Rectal smooth muscle tissue (tissue), 1 donor: ENCODE measurements at regions not wholly inside any gene's neighbourhood (a gene's known extent, or its start where the extent isn't known, plus 50 kb on each side); places are given as distances from the start of the nearest gene placed in this dataset.
"Not testable (repeated sequence)": the region's sequence is repeated elsewhere in the genome, so short reads cannot be mapped to it uniquely, and the experiment has no call there.

Source experiments
- H3K27ac ChIP-seq: one replicate; pipeline ENCODE4 v1.7.0; 2013; ENCODE audit warnings: low read depth, low read length, inconsistent platforms
- H3K27me3 ChIP-seq: one replicate; pipeline ENCODE4 v1.7.0; 2013; ENCODE audit warnings: low read length; ENCODE audit not compliant: control insufficient read depth, insufficient read depth
- H3K36me3 ChIP-seq: one replicate; pipeline ENCODE4 v1.7.0; 2013; ENCODE audit warnings: low read length; ENCODE audit not compliant: control insufficient read depth, insufficient read depth
- H3K4me1 ChIP-seq: one replicate; pipeline ENCODE4 v1.7.0; 2013; ENCODE audit warnings: low read length; ENCODE audit not compliant: control insufficient read depth, insufficient read depth
- H3K4me3 ChIP-seq: one replicate; pipeline ENCODE4 v1.7.0; 2013; ENCODE audit warnings: low read length
- H3K9ac ChIP-seq: one replicate; pipeline ENCODE4 v1.7.0; 2013; ENCODE audit warnings: low read length

DNA sequence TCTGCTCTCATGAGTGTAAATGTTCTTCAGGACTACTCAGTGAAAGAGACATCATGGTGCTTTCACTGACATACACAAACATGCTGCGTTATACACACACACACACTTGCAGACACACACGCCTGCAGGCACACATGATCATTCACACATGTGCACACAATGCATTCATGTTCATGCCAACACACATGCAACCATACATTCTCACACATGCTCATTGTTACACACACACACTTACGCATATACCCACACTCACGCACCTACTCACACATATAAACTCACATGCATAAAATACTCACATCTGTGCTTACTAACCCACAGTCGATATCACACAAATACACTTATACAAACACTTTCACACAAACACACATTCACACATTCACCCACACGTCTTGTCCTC lies 241.6 kb downstream of the LMX1A start:
- Histone ChIP-seq H3K36me3 (no peaks in the 10 kb centered on the region), H3K4me1 (no peaks in the 10 kb centered on the region), H3K9ac (no peak overlapping the region), H3K4me3 (no peak overlapping the region), H3K27ac (no peak overlapping the region), H3K27me3 (peaks cover 6% of the 10 kb centered on the region)

DNA sequence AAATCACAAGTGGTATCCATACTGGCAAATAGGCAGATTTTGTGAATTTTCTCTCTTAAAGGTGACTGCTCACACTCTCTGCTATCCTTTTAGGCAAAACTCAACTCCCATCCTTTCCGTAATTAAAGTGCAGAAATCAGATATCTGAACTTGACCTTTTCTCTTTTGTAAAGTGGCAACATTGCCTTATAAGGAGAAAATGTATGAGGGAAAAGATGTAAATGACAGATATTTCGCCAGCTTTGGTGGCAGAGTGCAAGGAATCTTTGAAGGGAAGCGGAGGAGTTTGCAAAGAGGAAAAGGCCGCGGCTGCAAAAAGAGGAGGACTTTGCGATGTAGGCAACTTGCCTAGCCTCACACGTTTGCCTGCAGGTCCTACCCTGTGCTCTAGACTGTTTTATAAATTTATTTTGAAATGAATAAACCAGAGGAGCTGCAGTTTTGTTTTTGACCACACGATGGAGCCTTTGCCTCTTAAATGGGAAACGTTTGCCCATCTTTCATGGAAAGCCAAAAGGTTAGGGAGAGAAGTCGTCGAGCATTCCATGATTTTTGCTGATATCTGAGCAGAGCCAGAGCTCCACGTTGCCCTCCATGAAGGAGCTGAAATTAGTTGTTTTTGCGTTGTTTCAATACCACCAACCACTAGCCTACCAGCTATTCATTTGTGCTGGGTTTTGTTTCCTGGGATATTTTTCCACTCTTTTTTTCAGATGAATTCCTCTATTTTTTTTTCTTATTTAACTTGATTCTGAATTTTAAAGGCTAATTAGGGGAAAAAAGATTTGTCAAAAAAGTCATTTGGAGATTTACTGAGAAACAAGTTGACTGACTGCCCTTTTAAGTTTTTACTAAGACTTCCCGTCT lies 242.3 kb downstream of the LMX1A start:
- H3K36me3 ChIP-seq: no peaks in the 10 kb centered on the region
- no peak overlapping the region for H3K4me3 ChIP-seq
- no peak overlapping the region for H3K9ac ChIP-seq
- no peaks in the 10 kb centered on the region for H3K4me1 ChIP-seq
- H3K27me3 ChIP-seq: peaks cover 6% of the 10 kb centered on the region
- no peak overlapping the region for H3K27ac ChIP-seq

DNA sequence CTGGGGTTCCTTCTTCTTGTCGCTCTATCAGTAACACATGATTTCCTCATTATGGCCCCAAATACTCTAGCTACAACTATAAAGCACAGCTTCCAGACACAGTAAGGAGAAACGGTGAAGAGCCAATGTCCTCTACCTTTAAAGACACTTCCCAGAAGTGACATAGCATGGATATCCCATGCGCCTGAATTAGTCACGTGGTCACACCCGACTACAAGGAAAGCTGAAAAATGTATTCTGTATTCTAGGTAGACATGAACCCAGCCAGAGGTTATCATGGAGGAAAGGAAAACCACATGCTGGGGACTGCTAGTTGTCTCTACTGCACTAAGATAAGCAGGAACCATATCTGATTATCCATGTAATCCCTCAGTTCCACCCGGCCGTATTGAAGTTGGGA lies 244.3 kb downstream of the LMX1A start:
- H3K36me3 ChIP-seq: no peaks in the 10 kb centered on the region

DNA sequence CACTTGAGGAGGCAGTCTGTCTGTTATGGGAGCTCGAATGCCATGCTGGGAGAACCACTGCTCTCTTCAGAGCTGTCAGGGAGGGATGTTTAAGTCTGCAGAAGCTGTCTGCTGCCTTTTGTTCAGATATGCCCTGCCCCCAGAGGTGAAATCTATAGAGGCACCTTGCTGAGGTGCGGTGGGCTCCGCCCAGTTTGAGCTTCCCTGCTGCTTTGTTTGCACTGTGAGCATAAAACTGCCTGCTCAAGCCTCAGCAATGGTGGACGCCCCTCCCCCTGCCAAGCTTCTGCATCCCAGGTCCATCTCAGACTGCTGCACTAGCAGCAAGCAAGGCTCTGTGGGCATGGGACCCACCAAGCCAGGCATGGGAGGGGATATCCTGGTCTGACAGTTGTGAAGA lies 247.5 kb downstream of the LMX1A start:
- Histone ChIP-seq H3K27me3 (no peaks in the 10 kb centered on the region), H3K27ac (no peak overlapping the region), H3K4me3 (no peak overlapping the region), H3K4me1 (no peaks in the 10 kb centered on the region), H3K9ac (no peak overlapping the region), H3K36me3 (no peaks in the 10 kb centered on the region)

More for the DNA sequence above, 244.3 kb downstream of the LMX1A start:
- no peak overlapping the region for H3K4me3 ChIP-seq
- H3K4me1 ChIP-seq: no peaks in the 10 kb centered on the region
- no peak overlapping the region for H3K9ac ChIP-seq
- H3K27ac ChIP-seq: no peak overlapping the region
- H3K27me3 ChIP-seq: no peaks in the 10 kb centered on the region

DNA sequence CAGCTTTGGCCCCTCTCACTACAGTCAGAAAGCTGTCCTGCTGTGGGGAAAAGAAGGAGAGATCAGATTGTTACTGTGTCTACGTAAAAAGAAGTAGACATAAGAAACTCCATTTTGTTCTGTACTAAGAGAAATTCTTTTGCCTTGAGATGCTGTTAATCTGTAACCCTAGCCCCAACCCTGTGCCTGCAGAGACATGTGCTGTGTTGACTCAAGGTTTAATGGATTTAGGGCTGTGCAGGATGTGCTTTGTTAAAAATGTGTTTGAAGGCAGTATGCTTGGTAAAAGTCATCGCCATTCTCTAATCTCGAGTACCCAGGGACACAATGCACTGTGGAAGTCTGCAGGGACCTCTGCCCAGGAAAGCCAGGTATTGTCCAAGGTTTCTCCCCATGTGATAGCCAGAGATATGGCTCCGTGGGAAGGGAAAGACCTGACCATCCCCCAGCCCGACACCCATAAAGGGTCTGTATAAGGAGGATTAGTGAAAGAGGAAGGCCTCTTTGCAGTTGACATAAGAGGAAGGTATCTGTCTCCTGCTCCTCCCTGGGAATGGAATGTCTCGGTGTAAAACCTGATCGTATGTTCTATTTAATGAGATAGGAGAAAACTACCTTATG lies 263.9 kb downstream of the LMX1A start:
- H3K9ac ChIP-seq: not testable (repeated sequence)

DNA sequence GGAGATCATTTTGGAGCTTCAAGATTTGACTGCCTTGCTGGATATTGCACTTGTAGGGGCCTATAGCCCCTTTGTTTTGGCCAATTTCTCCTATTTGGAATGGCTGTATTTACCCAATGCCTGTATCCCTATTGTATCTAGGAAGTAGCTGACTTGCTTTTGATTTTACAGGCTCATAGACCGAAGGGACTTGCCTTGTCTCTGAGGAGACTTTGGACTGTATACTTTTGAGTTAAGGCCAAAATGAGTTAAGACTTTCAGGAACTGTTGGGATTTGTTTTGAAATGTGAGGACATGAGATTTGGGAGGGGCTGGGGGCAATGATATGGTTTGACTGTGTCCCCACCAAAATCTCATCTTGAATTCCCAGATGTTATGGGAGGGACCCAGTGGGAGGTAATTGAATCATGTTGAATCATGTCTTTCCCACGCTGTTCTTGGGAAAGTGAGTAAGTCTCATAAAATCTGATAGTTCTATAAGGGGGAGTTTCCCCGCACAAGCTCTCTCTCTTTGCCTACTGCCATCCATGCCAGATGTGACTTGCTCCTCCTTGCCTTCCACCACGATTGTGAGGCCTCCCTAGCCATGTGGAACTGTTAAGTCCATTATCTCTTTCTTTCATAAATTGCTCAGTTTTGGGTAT lies 276.1 kb downstream of the LMX1A start:
- H3K27me3 ChIP-seq: no peaks in the 10 kb centered on the region
- H3K4me1 ChIP-seq: no peaks in the 10 kb centered on the region
- H3K4me3 ChIP-seq: no peak overlapping the region
- H3K27ac ChIP-seq: no peak overlapping the region
- no peak overlapping the region for H3K9ac ChIP-seq
- H3K36me3 ChIP-seq: no peaks in the 10 kb centered on the region

More for the DNA sequence above, 263.9 kb downstream of the LMX1A start:
- not testable (repeated sequence) for H3K4me1 ChIP-seq, H3K36me3 ChIP-seq, H3K4me3 ChIP-seq, H3K27ac ChIP-seq, H3K27me3 ChIP-seq

DNA sequence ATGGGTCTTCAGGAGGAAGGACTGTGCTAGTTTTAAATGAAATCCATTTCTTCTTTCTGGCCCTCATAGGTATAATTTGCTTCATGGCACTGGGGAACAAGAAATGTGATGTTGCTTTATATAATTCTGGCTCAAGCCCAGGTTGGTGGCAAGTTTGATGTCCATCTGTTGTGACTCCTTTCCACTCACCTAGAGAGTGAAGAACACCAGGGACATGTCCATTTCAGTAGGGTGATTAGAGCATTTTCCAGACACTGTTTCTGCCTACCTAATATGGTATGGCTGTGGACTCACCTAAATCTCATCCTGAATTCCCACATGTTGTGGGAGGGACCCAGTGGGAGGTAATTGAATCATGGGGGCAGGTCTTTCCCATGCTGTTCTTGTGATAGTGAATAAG lies 278.1 kb downstream of the LMX1A start:
- Histone ChIP-seq H3K9ac (no peak overlapping the region), H3K36me3 (no peaks in the 10 kb centered on the region), H3K4me1 (no peaks in the 10 kb centered on the region), H3K27ac (no peak overlapping the region), H3K27me3 (no peaks in the 10 kb centered on the region), H3K4me3 (no peak overlapping the region)

DNA sequence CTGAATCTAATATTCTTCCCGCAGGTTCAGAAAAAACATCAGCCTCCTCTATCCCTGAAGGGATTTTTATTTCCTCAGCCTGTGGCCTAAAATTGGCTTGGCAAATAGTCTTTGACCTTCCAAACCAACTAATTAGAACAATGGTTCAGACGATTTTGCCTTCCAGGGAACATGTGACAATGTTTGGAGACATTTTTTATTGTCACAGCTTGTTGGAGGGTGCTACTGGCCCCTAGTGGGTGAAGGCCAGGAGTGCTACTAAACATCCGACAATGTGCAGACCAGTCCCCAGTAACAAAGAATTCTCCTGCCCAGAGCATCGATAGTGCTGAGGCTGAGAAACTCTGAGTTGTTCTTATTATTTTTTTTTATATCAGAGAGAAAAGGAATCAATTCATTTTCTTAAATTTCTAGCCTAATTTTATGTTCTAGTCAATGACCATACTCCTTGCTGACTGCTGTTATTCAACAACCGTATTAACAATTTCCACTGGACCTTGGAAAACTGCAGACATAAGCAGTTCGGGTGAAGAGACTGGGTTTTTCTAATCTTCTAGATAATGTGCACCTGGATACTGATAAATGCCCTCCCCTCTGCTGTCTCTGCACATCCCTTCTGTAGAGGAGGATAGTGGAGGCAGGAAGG lies 280.7 kb downstream of the LMX1A start:
- no peaks in the 10 kb centered on the region for H3K27me3 ChIP-seq
- H3K36me3 ChIP-seq: no peaks in the 10 kb centered on the region
- H3K4me1 ChIP-seq: peaks cover 7% of the 10 kb centered on the region
- H3K27ac ChIP-seq: no peak overlapping the region
- H3K9ac ChIP-seq: no peak overlapping the region
- H3K4me3 ChIP-seq: no peak overlapping the region

DNA sequence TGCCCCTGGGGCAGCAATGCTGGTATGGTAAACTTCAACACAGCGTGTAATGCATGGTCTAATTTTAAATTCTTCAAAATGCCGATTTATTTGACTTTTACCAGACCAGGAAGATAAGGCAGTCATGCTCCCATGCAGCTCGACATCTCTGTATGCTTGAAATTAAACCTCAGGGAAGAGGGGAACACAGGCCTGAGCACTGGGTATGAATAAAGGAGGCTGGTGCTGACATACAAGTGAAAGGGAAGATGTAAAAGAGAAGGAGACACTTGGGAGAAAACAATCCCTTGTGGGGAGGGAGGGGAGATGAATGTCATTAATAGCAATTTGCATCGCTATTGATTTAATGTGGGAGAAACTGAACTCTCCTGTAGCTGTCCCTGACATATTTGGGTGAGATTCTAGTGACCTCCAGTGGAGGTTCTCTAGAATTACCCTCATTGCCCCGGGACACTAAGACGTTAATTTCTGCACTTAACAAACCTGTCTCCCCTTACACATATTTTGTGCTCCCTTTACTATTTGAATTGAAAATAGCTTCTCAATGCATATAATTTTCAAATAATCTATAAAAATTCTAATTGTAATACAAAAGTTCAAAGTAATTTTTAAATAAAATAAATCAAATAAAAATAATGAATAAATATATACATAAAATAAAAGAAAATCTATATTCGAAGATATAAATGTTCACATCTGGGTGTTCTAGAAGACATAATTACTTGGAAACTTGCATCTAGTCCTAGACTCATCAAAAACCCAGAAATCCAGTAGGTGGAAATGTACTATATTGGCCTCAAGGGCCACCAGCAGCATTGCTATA lies 283.1 kb downstream of the LMX1A start:
- Histone ChIP-seq H3K36me3 (no peaks in the 10 kb centered on the region), H3K9ac (no peak overlapping the region), H3K4me3 (no peak overlapping the region), H3K27ac (no peak overlapping the region), H3K27me3 (no peaks in the 10 kb centered on the region), H3K4me1 (peaks cover 13% of the 10 kb centered on the region)

DNA sequence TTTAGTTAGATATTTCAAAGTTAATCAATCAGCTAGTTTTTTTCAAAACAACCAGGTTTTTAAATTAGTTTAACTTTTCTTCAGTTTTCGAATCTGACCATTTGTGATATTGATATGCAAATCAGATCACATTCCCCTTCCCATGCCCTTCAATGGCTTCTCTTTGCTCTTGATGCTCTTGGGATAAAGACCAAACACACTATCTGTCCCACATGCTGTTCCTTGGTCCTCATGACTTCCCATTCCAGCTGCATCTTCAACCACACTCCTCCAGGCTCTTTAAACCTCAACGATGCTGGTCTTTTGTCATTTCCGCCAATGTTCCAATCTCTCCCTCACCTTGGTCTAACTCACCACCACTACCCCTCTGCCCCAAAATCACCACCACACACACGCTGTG lies 285.8 kb downstream of the LMX1A start:
- no peak overlapping the region for H3K27ac ChIP-seq
- H3K36me3 ChIP-seq: no peaks in the 10 kb centered on the region
- H3K27me3 ChIP-seq: no peaks in the 10 kb centered on the region
- peaks cover 13% of the 10 kb centered on the region for H3K4me1 ChIP-seq
- no peak overlapping the region for H3K4me3 ChIP-seq
- H3K9ac ChIP-seq: no peak overlapping the region

DNA sequence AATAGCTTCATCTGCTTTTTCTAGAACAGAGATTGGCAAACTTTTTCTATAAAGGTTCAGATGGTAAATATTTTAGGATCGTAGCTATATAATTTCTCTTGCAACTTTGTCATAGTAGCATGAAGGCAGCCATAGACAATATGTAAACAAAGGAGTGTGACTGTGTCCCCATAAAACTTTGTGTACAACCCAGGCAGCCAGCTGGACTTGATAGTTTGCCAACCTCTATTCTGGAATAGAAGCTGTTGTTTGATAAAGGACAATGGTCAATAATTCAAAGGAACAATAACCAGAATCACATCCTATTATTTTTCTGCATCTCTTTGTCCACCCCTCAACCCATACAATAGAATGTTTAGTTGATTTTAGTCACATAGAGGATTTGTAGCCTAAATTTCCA lies 286.7 kb downstream of the LMX1A start:
- Histone ChIP-seq H3K36me3 (no peaks in the 10 kb centered on the region), H3K27ac (no peak overlapping the region), H3K27me3 (no peaks in the 10 kb centered on the region), H3K4me1 (peaks cover 13% of the 10 kb centered on the region), H3K9ac (no peak overlapping the region), H3K4me3 (no peak overlapping the region)

DNA sequence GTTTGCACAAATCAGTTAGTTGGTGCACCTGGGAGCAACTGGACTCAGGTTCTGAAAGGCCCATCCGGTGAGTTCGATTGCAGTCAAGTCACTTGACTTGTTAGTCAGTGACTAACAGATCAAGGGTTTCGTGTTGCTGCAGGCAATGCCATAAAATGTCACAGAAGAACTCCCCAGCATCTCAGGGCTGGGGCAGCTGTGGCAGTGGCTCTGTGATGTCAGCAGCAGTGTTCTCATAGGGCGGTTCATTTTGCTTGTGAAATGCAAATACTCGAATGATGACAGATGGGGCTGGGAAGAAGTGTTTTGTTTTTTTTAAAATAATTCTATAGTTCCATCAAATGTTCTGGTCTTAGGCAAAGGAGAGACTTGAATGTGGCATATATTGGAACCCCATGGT lies 287.8 kb downstream of the LMX1A start:
- Histone ChIP-seq H3K27me3 (no peaks in the 10 kb centered on the region), H3K27ac (no peak overlapping the region), H3K9ac (no peak overlapping the region), H3K36me3 (no peaks in the 10 kb centered on the region), H3K4me1 (peaks cover 19% of the 10 kb centered on the region), H3K4me3 (no peak overlapping the region)
